Tibial nerve (tissue), 4 donors: ENCODE measurements at regions not wholly inside any gene's neighbourhood (a gene's known extent, or its start where the extent isn't known, plus 50 kb on each side); places are given as distances from the start of the nearest gene placed in this dataset.

Experiments used
- DNase-seq, 2 donors: peaks; one replicate each; pipeline ENCODE4 v3.0.0-alpha.2; 2019; ENCODE audit warnings: low spot score in 2 of 2
- H3K27ac ChIP-seq, 4 donors: fragments of 200-600 bp; sonication (generic) in 3 of 4; one replicate each; pipeline ENCODE4 v1.5.1; 2017 to 2019; ENCODE audit warnings: mild to moderate bottlenecking in 1 of 4
- H3K27me3 ChIP-seq, 2 donors: fragments of 200-600 bp; sonication (generic) in 1 of 2; one replicate each; pipeline versions ENCODE4 v1.5.1 to v1.6.0; 2017 to 2019
- H3K36me3 ChIP-seq, 3 donors: fragments of 200-600 bp; sonication (generic); one replicate each; pipeline ENCODE4 v1.5.1; 2018 to 2019
- H3K4me1 ChIP-seq, 4 donors: fragments of 200-600 bp; sonication (generic) in 3 of 4; one replicate each; pipeline ENCODE4 v1.5.1; 2017 to 2019
- H3K4me3 ChIP-seq, 4 donors: fragments of 200-600 bp; sonication (generic) in 3 of 4; one replicate each; pipeline ENCODE4 v1.5.1; 2017 to 2019; ENCODE audit warnings: mild to moderate bottlenecking in 1 of 4, moderate library complexity in 1 of 4
- H3K9me3 ChIP-seq, 4 donors: fragments of 200-600 bp; sonication (generic) in 3 of 4; one replicate each; pipeline ENCODE4 v1.5.1; 2017 to 2019
- EP300 ChIP-seq, 2 donors: sonication (generic); formaldehyde crosslinking; IDR thresholded peaks; one replicate each; pipeline ENCODE4 v1.6.1; 2017; ENCODE audit warnings: antibody characterized with exemption in 2 of 2, mild to moderate bottlenecking in 1 of 2
- POLR2A ChIP-seq, 2 donors: fragments of 450-650 bp; IDR thresholded peaks; one replicate each; pipeline ENCODE4 v1.6.1; 2017; ENCODE audit warnings: antibody characterized with exemption in 2 of 2, mild to moderate bottlenecking in 2 of 2, moderate library complexity in 2 of 2
- WGBS, 2 donors: methylation state at CpG; one replicate each; pipeline ENCODE4 v1.1.5; 2018; 5-methylcytosine and 5-hydroxymethylcytosine counted together
- TF ChIP-seq, protein P1 (sequence below), 5 experiments: fragments of 200-600 bp in 3 of 5; fragments of 450-650 bp in 2 of 5; sonication (generic) in 3 of 5; IDR thresholded peaks; one replicate each; pipeline ENCODE4 v1.5.1; 2016 to 2019; ENCODE audit warnings: antibody characterized with exemption in 5 of 5, mild to moderate bottlenecking in 3 of 5, moderate library complexity in 2 of 5

DNA sequence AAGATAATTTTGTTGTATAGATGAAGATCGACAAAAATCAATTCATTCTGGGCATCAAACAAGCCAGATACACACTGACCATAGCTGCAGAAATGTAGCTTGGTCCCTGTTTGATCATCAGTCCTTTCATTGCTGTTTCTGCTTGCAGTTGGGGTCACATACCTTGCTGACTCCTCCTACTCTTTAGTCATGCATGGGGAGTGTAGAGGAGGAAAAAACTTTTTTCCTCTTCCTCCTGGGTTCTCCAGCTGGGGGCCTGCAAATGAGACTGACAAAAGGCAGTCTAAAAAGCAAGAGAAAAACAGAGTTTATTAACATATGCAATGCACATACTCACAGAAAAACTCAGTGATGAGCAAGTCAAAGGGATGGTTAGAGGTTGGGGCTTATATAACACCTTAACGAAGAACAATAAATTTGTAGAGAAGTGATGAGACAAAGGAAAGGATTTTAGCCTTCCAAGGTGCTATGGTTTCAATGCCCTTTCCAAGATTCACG lies 105.8 kb downstream of the QRSL1 start:
- Histone ChIP-seq H3K27me3 (no peaks in the 10 kb centered on the region), H3K9me3 (peaks cover 0 to 6% (median 0%) of the 10 kb centered on the region in 4 donors), H3K27ac (no peak overlapping the region), H3K4me3 (no peak overlapping the region), H3K36me3 (no peaks in the 10 kb centered on the region), H3K4me1 (no peaks in the 10 kb centered on the region)
- DNase-seq, result no peak
- TF ChIP-seq, protein P1, sequence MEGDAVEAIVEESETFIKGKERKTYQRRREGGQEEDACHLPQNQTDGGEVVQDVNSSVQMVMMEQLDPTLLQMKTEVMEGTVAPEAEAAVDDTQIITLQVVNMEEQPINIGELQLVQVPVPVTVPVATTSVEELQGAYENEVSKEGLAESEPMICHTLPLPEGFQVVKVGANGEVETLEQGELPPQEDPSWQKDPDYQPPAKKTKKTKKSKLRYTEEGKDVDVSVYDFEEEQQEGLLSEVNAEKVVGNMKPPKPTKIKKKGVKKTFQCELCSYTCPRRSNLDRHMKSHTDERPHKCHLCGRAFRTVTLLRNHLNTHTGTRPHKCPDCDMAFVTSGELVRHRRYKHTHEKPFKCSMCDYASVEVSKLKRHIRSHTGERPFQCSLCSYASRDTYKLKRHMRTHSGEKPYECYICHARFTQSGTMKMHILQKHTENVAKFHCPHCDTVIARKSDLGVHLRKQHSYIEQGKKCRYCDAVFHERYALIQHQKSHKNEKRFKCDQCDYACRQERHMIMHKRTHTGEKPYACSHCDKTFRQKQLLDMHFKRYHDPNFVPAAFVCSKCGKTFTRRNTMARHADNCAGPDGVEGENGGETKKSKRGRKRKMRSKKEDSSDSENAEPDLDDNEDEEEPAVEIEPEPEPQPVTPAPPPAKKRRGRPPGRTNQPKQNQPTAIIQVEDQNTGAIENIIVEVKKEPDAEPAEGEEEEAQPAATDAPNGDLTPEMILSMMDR (IDR thresholded peaks at IDR 0.05), result no peak
- TF ChIP-seq POLR2A (IDR thresholded peaks at IDR 0.05) (no peak), EP300 (IDR thresholded peaks at IDR 0.05) (no peak)
- WGBS, 2 donors, result 68 to 73% methylated on average over 3 of the region's 3 CpGs

DNA sequence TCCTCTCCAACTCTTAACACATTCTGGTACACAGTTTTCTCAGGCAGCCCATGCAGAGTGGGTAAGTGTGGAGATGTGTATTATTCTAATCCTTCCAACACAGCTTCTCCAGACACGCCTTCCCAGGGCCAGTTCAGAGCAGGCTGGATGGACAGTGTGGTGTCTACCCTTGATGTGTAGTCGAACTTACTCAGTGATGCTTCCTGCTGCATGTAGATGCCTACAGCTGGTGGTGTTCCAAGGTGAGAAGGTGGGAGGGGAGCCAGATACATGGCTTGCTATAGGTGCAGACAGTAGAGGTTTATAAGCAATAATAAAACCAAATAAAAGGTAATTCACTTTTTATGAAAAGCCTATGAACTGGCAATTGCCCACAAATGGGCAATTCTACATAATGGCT lies 104.0 kb downstream of the QRSL1 start:
- no peaks in the 10 kb centered on the region for H3K4me1 ChIP-seq
- H3K4me3 ChIP-seq, result no peak overlapping the region
- H3K9me3 ChIP-seq, result peaks cover 0 to 6% (median 0%) of the 10 kb centered on the region in 4 donors
- no peaks in the 10 kb centered on the region for H3K36me3 ChIP-seq
- no peak for DNase-seq
- WGBS, 2 donors, result 82 to 89% methylated on average over 2 of the region's 2 CpGs
- H3K27me3 ChIP-seq, result no peaks in the 10 kb centered on the region
- H3K27ac ChIP-seq, result no peak overlapping the region
- TF ChIP-seq POLR2A (IDR thresholded peaks at IDR 0.05), result no peak
- TF ChIP-seq, protein P1 (IDR thresholded peaks at IDR 0.05), result no peak
- TF ChIP-seq EP300 (IDR thresholded peaks at IDR 0.05), result no peak

DNA sequence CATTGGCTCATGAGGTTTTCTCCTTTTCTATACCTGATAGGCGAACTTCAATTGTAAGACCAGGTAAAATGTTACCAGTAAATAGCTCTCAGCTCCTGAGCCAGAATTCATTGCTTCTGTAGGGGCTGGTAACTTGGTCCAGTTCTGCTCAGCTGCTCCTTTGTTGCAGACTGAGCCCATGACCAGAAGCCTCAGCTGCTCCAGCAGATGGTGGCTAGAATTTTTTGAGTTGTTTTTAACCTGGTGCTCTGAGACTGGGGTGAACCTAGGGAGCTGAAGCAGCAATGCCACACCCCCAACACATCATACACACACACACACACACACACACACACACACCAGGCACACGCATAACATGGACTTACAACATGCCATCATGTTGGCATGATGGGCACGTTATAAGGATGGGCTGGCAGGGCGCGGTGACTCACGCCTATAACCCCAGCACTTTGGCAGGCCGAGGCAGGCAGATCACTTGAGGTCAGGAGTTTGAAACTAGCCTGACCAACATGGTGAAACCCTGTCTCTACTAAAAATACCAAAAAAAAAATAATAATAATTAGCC lies 103.1 kb downstream of the QRSL1 start:
- 91 to 92% methylated on average over 7 of the region's 7 CpGs for WGBS, 2 donors
- no peak overlapping the region for H3K4me3 ChIP-seq
- H3K27me3 ChIP-seq, result no peaks in the 10 kb centered on the region
- H3K4me1 ChIP-seq, result no peaks in the 10 kb centered on the region
- DNase-seq, result no peak
- no peak for TF ChIP-seq EP300 (IDR thresholded peaks at IDR 0.05)
- H3K9me3 ChIP-seq, result peaks cover 0 to 6% (median 0%) of the 10 kb centered on the region in 4 donors
- no peak overlapping the region for H3K27ac ChIP-seq
- no peaks in the 10 kb centered on the region for H3K36me3 ChIP-seq

DNA sequence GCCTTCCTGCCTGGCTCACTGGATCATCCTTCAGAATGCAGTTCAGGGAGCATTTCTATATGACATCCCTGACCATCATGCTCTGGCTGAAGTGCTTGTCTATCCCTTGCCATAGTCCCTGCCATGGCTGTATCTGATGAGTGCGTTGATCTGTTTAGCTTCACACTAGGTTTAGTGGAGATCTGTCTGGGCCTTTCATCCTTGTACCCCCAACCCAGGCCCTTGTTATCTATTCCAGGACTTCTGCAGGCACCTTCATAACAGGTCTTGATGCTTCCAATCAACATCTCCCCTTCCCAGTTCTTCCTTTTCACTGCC lies 102.4 kb downstream of the QRSL1 start:
- H3K4me3 ChIP-seq, result no peak overlapping the region
- TF ChIP-seq, protein P1 (IDR thresholded peaks at IDR 0.05), result no peak
- TF ChIP-seq EP300 (IDR thresholded peaks at IDR 0.05) (no peak), POLR2A (IDR thresholded peaks at IDR 0.05) (no peak)
- no peaks in the 10 kb centered on the region for H3K27me3 ChIP-seq
- peaks cover 0 to 6% (median 0%) of the 10 kb centered on the region in 4 donors for H3K9me3 ChIP-seq
- H3K27ac ChIP-seq, result no peak overlapping the region
- H3K4me1 ChIP-seq, result no peaks in the 10 kb centered on the region
- WGBS, 2 donors, result 75 to 93% methylated on average over 1 of the region's 1 CpG
- no peaks in the 10 kb centered on the region for H3K36me3 ChIP-seq
- no peak for DNase-seq

DNA sequence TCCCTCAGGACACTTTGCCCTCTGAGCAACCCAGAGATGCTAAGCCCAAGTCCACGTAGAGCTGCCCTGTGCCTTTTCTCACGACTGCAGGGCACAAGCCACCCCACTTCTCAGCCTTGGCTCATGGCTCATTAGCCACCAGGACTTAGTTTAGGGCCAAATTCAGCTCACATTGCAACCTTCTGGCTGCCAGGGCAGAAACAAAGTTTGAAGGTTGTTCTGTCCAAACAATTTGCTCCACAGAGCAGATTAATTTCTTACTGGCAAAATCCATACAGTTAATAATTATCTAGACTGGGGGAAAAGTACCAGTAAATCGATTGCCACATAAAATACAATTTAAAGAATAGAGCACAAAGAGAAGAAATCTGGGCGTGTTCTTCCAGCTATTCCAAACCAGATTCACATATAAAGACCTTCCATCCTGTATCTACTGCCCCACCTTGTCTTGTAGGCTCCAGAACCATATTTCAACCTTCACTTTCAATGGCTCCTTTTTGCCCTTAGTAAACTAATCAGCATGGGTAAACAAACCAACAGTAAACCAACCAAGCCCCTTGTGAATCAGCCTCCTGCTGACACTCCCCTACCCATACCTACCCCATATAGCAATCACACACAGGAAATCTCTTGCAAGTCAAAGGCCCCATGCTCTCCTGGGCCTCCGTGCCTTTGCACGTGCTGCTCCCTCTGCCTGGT lies 101.9 kb downstream of the QRSL1 start:
- no peak for DNase-seq
- Histone ChIP-seq H3K4me1 (no peaks in the 10 kb centered on the region), H3K36me3 (no peaks in the 10 kb centered on the region), H3K27me3 (no peaks in the 10 kb centered on the region), H3K9me3 (peaks cover 0 to 6% (median 0%) of the 10 kb centered on the region in 4 donors), H3K4me3 (no peak overlapping the region), H3K27ac (no peak overlapping the region)
- WGBS, 2 donors, result 68 to 70% methylated on average over 6 of the region's 6 CpGs
- TF ChIP-seq, protein P1 (IDR thresholded peaks at IDR 0.05), result no peak
- TF ChIP-seq POLR2A (IDR thresholded peaks at IDR 0.05) (no peak), EP300 (IDR thresholded peaks at IDR 0.05) (no peak)
